AG20443 (cell line): ENCODE measurements at regions not wholly inside any gene's neighbourhood (a gene's known extent, or its start where the extent isn't known, plus 50 kb on each side); places are given as distances from the start of the nearest gene placed in this dataset.
"Not testable (repeated sequence)": the region's sequence is repeated elsewhere in the genome, so short reads cannot be mapped to it uniquely, and the experiment has no call there.

ENCODE experiments used
- DNase-seq: peaks from one replicate; pipeline ENCODE4 v3.0.0; 2012; ENCODE audit warnings: low spot score, mixed read lengths

- peak; percentile 26 for DNase-seq
These were observed 66.7 kb upstream of the GOLGA8B start for GRCh38 chr15:34650177-34650576.

GRCh38 chr15:34648294-34648631 is 64.8 kb upstream of the GOLGA8B start:
- DNase-seq: no peak

DNA sequence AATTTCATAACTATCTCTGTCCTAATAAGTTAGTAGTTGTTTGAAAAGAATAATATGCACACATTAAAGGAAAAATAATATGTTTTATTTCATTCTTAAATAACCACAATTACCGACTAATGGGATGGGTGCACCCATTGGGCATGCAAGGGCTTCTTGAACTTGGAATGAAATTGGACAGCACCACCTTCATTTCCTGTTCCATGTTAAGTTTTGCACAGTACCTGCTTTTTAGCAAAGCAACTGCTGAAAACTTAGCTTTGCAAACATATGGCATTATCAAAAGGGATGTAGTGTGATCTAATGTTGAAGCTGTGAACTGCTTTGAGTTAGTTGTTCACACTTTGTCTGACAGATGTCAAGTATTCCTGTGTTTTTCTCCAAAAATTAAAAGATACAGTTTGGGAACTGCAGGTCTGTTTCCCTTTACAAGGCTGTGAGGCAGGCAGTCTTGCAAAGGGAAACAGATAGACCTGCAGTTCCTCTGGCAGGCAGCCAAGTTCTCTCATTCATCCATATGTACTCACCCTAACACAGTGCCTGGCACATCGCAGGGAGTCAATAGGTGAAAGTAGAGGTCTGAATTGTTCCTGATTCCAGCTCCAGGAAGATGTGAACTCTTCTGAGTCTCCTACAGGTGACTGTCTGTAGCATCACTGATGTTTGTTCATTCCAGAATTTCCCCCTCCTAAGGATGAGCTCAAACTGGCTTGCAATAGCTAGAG is 64.3 kb upstream of the GOLGA8B start:
- no peak for DNase-seq

DNA sequence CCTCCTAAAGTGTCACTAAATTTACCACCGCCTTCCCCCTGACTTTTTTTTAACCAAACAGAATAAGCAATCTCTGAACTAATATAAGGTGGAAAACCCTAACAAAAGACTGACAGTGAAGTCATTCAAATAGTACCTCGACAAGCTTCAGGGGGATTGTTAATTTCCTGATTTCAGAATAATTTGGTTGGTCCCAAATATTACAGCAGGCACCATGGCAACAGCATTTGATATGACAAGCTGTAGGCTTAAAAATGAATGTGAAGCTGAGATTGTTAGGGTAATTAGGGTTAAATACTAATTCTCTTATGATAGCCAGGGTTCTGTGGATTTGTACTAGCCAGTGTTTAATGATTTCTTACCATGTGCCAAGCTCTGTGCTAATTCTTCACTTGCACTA is 63.5 kb upstream of the GOLGA8B start:
- no peak for DNase-seq

DNA sequence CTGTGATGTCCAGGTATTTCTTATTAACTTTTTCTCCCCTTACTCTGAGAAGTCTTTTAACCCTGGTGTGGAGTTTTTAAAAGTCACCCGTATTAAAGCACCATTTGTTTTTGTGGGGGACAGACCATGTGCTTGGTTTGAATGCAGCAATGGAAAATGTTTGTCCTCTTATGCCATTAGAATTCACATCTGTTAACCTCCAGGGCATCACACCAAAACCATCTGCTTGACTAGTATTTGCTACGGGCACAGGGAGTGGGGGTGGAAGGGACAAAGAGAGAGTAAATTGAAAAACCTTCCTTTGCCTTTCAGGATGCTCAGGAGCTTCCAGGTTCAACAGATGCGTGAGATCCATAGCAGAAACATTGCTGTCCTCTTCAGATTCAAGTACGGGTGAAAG is 61.4 kb upstream of the GOLGA8B start:
- DNase-seq: no peak

- DNase-seq: peak; percentile 38
These were observed 60.6 kb upstream of the GOLGA8B start for GRCh38 chr15:34644061-34644460.

DNA sequence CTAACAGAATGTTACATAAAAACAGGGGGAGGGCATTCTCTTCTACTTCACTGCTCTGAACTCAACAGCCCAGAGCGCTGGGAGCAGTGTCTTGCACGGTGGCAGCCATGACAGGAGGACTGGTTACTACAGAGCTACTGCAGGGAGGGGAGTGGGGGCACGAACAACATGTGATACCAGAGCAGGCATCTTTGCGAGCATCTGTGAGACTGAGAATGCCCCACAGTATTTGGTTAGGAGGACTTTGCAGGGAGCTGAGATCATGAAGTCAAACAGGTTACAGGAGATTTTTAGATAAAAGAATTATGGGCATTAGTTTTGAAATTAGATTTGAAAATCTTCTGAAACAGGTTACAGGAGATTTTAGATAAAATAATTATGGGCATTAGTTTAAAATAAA is 58.8 kb upstream of the GOLGA8B start:
- DNase-seq: no peak

DNA sequence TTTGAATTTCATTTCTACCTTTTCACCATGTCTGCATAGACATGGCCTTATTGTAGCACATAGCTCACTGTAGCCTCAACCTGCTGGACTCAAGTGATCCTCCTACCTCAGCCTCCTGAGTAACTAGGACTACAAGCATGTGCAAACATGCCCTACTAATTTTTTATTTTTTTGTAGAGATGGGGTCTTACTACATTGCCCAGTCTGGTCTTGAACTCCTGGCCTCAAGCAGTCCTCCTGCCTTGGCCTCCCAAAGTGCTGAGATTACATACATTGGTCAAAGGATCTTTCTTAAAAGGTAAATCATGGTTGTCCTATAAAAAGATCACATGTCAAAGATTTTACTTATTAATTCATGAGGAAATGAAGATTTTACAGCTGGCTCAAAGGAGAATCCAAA is 57.2 kb upstream of the GOLGA8B start:
- DNase-seq: no peak

DNA sequence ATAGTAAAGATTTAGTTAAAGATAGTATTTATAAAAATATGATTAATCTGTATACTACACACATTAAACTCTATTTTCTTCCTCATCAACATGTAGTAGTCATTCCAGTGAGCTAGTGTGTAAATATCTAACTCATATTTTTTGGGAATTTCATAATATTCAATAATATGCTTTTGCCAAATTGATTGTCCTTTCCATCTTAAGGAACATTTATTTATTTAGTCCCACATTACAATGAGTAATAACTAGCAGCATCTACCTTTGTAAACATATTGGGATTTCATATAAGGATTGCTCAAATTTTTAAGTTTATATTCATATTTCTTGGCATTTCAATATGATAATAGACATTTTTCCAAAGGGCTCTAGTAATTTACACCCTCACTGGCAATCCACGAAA is 53.9 kb upstream of the GOLGA8B start:
- DNase-seq: no peak

GRCh38 chr15:34633602-34634001 is 50.2 kb upstream of the GOLGA8B start:
- not testable (repeated sequence) for DNase-seq
